CD14-positive monocyte (primary cell): ENCODE measurements at regions not wholly inside any gene's neighbourhood (a gene's known extent, or its start where the extent isn't known, plus 50 kb on each side); places are given as distances from the start of the nearest gene placed in this dataset.

Experiments used
- DNase-seq, 3 donors: peaks; one replicate each; pipeline ENCODE4 v3.0.0-alpha.2; 2011 to 2022
- H2AFZ ChIP-seq: 2 replicates; pipeline ENCODE4 v1.6.0; 2012; ENCODE audit warnings: mild to moderate bottlenecking, low read depth, low read length, inconsistent platforms; ENCODE audit not compliant: insufficient read depth, poor library complexity, severe bottlenecking
- H3K27ac ChIP-seq, 2 donors: 1 replicate in 1 of 2; 2 replicates in 1 of 2; pipeline ENCODE4 v1.5.1; 2012 to 2013; ENCODE audit warnings: low read length in 2 of 2, control low read depth in 1 of 2, inconsistent platforms in 1 of 2, low read depth in 1 of 2, mild to moderate bottlenecking in 1 of 2
- H3K27me3 ChIP-seq, 2 donors: one replicate each; pipeline versions ENCODE4 v1.6.0 to v1.6.1; 2011 to 2013; ENCODE audit warnings: low read length in 2 of 2; ENCODE audit not compliant: control insufficient read depth in 2 of 2, insufficient read depth in 2 of 2
- H3K36me3 ChIP-seq, 2 donors: replicated peaks in 1 of 2; 1 replicate in 1 of 2; 2 replicates in 1 of 2; pipeline versions ENCODE4 v1.5.1 to v1.6.1; 2012 to 2013; ENCODE audit warnings: low read length in 2 of 2, control low read depth in 1 of 2, inconsistent platforms in 1 of 2, mild to moderate bottlenecking in 1 of 2; ENCODE audit not compliant: insufficient read depth in 2 of 2, control insufficient read depth in 1 of 2
- H3K4me1 ChIP-seq, 2 donors: 1 replicate in 1 of 2; 2 replicates in 1 of 2; pipeline versions ENCODE4 v1.5.1 to v1.6.1; 2012 to 2013; ENCODE audit warnings: low read length in 2 of 2, control low read depth in 1 of 2, inconsistent platforms in 1 of 2, mild to moderate bottlenecking in 1 of 2, moderate library complexity in 1 of 2; ENCODE audit not compliant: insufficient read depth in 2 of 2, control insufficient read depth in 1 of 2
- H3K4me2 ChIP-seq: replicated peaks from 2 replicates; pipeline ENCODE3; 2012; ENCODE audit warnings: low read length, moderate library complexity, mild to moderate bottlenecking; ENCODE audit not compliant: poor library complexity, severe bottlenecking; ENCODE audit errors: extremely low read depth
- H3K4me3 ChIP-seq, 3 experiments: fragments of 200-600 bp in 1 of 3; sonication (generic) in 1 of 3; replicated peaks in 1 of 3; 1 replicate in 2 of 3; 2 replicates in 1 of 3; pipeline ENCODE4 v1.5.1; 2011 to 2013; ENCODE audit warnings: low read length in 3 of 3, mild to moderate bottlenecking in 3 of 3, control low read depth in 2 of 3, low read depth in 2 of 3, inconsistent platforms in 1 of 3, moderate library complexity in 1 of 3
- H3K79me2 ChIP-seq: 2 replicates; pipeline ENCODE4 v1.6.0; 2012; ENCODE audit warnings: mild to moderate bottlenecking, control low read depth, inconsistent platforms, low read length, moderate library complexity; ENCODE audit not compliant: insufficient read depth
- H3K9ac ChIP-seq: 2 replicates; pipeline ENCODE4 v1.6.0; 2017; ENCODE audit warnings: low read length, mild to moderate bottlenecking; ENCODE audit not compliant: insufficient read depth, poor library complexity, severe bottlenecking
- H3K9me3 ChIP-seq, 2 donors: replicated peaks in 1 of 2; 1 replicate in 1 of 2; 2 replicates in 1 of 2; pipeline versions ENCODE4 v1.5.1 to v1.6.1; 2012 to 2013; ENCODE audit warnings: low read length in 2 of 2, control low read depth in 1 of 2; ENCODE audit not compliant: control insufficient read depth in 1 of 2, insufficient read depth in 1 of 2
- H4K20me1 ChIP-seq: 2 replicates; pipeline ENCODE4 v1.6.0; 2012; ENCODE audit warnings: mild to moderate bottlenecking, low read length, control low read depth, moderate library complexity; ENCODE audit not compliant: insufficient read depth
- H3K27ac Mint-ChIP-seq, 7 donors: one replicate each; pipeline ENCODE4 v1.8.0; 2020; ENCODE audit warnings: mild to moderate bottlenecking in 7 of 7, mixed read lengths in 7 of 7, moderate library complexity in 6 of 7, inconsistent platforms in 2 of 7
- H3K27me3 Mint-ChIP-seq, 3 donors: one replicate each; pipeline ENCODE4 v1.8.0; 2021 to 2022; ENCODE audit warnings: low read depth in 3 of 3, mild to moderate bottlenecking in 3 of 3, mixed read lengths in 3 of 3, moderate library complexity in 3 of 3, inconsistent platforms in 1 of 3
- H3K36me3 Mint-ChIP-seq, 2 donors: one replicate each; pipeline ENCODE4 v1.8.0; 2020; ENCODE audit warnings: mixed read lengths in 2 of 2, inconsistent platforms in 1 of 2, mild to moderate bottlenecking in 1 of 2
- H3K4me1 Mint-ChIP-seq: one replicate; pipeline ENCODE4 v1.8.0; 2020; ENCODE audit warnings: mild to moderate bottlenecking, mixed read lengths
- H3K4me3 Mint-ChIP-seq, 2 donors: one replicate each; pipeline ENCODE4 v1.8.0; 2020; ENCODE audit warnings: mild to moderate bottlenecking in 2 of 2, mixed read lengths in 2 of 2, moderate library complexity in 1 of 2
- H3K9me3 Mint-ChIP-seq, 7 donors: one replicate each; pipeline ENCODE4 v1.8.0; 2020 to 2022; ENCODE audit warnings: mixed read lengths in 7 of 7, mild to moderate bottlenecking in 6 of 7, moderate library complexity in 6 of 7, inconsistent platforms in 2 of 7
- CTCF ChIP-seq: fragments of 200-600 bp; IDR thresholded peaks from one replicate; pipeline ENCODE4 v1.8.0; 2022; ENCODE audit warnings: antibody characterized with exemption, mild to moderate bottlenecking
- WGBS: methylation state at CpG from one replicate; pipeline ENCODE4 v1.1.5; 2013; ENCODE audit warnings: missing lambda C conversion rate; ENCODE audit not compliant: insufficient coverage; 5-methylcytosine and 5-hydroxymethylcytosine counted together
- intact Hi-C, 2 donors: fragments of 100-400 bp; cut with micrococcal nuclease; formaldehyde crosslinking; loops; one replicate each; pipeline versions ENCODE4 v1.15.0 to v1.15.1; 2023

DNA sequence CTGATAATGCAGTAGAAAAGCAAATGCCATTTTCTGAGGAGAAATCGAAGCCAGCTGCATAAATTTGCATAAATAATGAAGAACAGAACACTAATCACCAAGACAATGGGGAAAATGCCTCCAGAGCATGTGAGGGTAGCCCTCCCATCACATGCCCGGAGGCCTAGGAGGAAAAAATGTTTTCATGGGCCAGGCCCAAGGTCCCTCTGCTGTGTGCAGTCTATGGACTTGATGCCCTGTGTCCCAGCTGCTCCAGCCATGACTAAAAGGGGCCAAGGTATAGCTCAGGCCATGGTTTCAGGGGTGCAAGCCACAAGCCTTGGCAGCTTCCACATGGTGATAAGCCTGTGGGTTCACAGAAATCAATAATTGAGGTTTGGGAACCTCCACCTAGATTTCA is 164.1 kb downstream of the HAO1 start:
- intact Hi-C loops = no loop called here
- Histone ChIP-seq H3K27me3 (no peaks in the 10 kb centered on the region), H4K20me1 (no peaks in the 10 kb centered on the region), H3K4me2 (no peak overlapping the region), H3K36me3 (no peaks in the 10 kb centered on the region), H3K9me3 (peaks cover 0 to 5% of the 10 kb centered on the region in 2 donors), H2AFZ (no peak overlapping the region), H3K4me3 (no peak overlapping the region), H3K79me2 (no peaks in the 10 kb centered on the region), H3K27ac (no peak overlapping the region), H3K9ac (no peak overlapping the region), H3K4me1 (no peaks in the 10 kb centered on the region)
- no peak for TF ChIP-seq CTCF
- Mint-ChIP-seq H3K27ac (no peak overlapping the region), H3K27me3 (peaks cover 0 to 2% (median 0%) of the 10 kb centered on the region in 3 donors), H3K36me3 (no peaks in the 10 kb centered on the region), H3K4me1 (no peaks in the 10 kb centered on the region), H3K4me3 (no peak overlapping the region), H3K9me3 (peaks cover 0 to 13% (median 0%) of the 10 kb centered on the region in 7 donors)
- WGBS = 89% methylated on average over 1 of the region's 2 CpGs
- DNase-seq = no peak

DNA sequence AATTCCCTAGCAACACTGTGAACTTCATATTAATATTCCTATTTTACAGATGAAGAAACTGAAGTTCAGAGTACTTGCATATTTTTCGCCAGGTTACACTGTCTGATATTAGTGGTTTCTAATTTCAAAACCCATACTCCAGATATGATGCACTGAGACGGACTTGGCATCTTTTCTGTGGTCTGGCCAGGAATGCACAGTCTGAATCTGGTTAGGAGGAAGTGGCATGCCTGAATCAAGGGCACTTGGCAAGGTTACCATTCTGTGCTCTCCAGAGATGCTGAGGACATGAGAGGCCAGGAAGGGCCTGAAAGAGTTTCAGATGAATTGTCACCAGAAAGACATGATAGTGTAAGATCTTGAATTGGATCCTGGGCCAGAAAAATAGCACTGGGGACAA is 150.1 kb downstream of the HAO1 start:
- no peaks in the 10 kb centered on the region for H3K79me2 ChIP-seq
- H3K36me3 Mint-ChIP-seq = no peaks in the 10 kb centered on the region
- H3K4me3 Mint-ChIP-seq = no peak overlapping the region
- no peak overlapping the region for H3K4me3 ChIP-seq
- H4K20me1 ChIP-seq = no peaks in the 10 kb centered on the region
- H3K27me3 ChIP-seq = no peaks in the 10 kb centered on the region
- peaks cover 0 to 5% (median 0%) of the 10 kb centered on the region in 7 donors for H3K9me3 Mint-ChIP-seq
- H3K9ac ChIP-seq = no peak overlapping the region
- H3K27me3 Mint-ChIP-seq = no peaks in the 10 kb centered on the region
- intact Hi-C loops = no loop called here
- no peaks in the 10 kb centered on the region for H3K4me1 ChIP-seq
- WGBS = no CpG with 5 or more reads among the region's 2 CpGs
- no peaks in the 10 kb centered on the region for H3K36me3 ChIP-seq
- H3K4me2 ChIP-seq = no peak overlapping the region
- no peak overlapping the region for H3K27ac Mint-ChIP-seq
- H3K4me1 Mint-ChIP-seq = no peaks in the 10 kb centered on the region
- no peaks in the 10 kb centered on the region for H3K9me3 ChIP-seq
- no peak overlapping the region for H3K27ac ChIP-seq
- DNase-seq = no peak
- no peak for TF ChIP-seq CTCF
- H2AFZ ChIP-seq = no peak overlapping the region
